ENCODE measurements at regions not wholly inside any gene's neighbourhood (a gene's known extent, or its start where the extent isn't known, plus 50 kb on each side); places are given as distances from the start of the nearest gene placed in this dataset.

DNA sequence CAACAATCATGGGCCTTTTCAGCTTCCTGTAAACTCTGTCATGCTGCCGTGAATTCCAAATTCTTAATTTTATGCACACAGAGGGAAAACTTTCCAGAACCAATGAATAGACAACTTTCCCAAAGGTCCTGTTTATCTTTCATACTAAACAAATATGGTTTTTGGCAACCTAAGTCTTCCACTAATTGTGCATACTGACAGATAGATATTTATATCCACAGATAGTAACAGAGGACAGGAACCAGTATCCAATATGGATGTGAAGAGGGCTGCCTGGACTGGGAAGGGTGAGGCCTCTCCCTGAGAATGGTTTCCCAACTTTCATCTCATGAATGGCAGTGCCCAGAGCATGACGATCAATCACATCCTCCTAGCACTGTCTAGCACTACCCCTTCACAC is 80.4 kb downstream of the MRPL57 start:
- no peak for TF ChIP-seq POLR2A (IDR thresholded peaks at IDR 0.05)
- TF ChIP-seq, protein P1, sequence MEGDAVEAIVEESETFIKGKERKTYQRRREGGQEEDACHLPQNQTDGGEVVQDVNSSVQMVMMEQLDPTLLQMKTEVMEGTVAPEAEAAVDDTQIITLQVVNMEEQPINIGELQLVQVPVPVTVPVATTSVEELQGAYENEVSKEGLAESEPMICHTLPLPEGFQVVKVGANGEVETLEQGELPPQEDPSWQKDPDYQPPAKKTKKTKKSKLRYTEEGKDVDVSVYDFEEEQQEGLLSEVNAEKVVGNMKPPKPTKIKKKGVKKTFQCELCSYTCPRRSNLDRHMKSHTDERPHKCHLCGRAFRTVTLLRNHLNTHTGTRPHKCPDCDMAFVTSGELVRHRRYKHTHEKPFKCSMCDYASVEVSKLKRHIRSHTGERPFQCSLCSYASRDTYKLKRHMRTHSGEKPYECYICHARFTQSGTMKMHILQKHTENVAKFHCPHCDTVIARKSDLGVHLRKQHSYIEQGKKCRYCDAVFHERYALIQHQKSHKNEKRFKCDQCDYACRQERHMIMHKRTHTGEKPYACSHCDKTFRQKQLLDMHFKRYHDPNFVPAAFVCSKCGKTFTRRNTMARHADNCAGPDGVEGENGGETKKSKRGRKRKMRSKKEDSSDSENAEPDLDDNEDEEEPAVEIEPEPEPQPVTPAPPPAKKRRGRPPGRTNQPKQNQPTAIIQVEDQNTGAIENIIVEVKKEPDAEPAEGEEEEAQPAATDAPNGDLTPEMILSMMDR (IDR thresholded peaks at IDR 0.05): no peak
